ENCODE measurements at regions not wholly inside any gene's neighbourhood (a gene's known extent, or its start where the extent isn't known, plus 50 kb on each side); places are given as distances from the start of the nearest gene placed in this dataset.

DNA sequence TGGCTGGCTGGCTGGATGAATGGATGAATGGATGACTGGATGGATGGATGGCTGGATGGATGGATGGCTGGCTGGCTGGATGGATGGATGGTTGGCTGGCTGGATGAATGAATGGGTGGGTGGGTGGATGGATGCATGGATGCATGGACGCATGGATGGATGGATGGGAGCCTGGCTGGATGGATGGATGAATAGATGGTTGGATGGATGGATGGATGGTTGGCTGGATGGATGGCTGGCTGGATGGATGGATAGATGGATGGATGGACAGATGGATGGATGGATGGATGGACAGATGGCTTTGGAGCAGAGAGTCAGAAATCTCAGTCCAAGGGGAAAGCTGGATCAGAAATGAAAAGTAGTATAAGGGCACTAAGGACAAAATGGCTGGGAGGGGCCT is 106.4 kb upstream of the SERP2 start:
- DNase-seq, result no peak
- TF ChIP-seq, protein P1, sequence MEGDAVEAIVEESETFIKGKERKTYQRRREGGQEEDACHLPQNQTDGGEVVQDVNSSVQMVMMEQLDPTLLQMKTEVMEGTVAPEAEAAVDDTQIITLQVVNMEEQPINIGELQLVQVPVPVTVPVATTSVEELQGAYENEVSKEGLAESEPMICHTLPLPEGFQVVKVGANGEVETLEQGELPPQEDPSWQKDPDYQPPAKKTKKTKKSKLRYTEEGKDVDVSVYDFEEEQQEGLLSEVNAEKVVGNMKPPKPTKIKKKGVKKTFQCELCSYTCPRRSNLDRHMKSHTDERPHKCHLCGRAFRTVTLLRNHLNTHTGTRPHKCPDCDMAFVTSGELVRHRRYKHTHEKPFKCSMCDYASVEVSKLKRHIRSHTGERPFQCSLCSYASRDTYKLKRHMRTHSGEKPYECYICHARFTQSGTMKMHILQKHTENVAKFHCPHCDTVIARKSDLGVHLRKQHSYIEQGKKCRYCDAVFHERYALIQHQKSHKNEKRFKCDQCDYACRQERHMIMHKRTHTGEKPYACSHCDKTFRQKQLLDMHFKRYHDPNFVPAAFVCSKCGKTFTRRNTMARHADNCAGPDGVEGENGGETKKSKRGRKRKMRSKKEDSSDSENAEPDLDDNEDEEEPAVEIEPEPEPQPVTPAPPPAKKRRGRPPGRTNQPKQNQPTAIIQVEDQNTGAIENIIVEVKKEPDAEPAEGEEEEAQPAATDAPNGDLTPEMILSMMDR (IDR thresholded peaks at IDR 0.05), result no peak
- Histone ChIP-seq H3K27me3 (no peaks in the 10 kb centered on the region), H3K36me3 (no peaks in the 10 kb centered on the region), H3K4me1 (peaks cover 9 to 54% (median 37%) of the 10 kb centered on the region in 4 donors), H3K4me3 (no peak overlapping the region), H3K9me3 (no peaks in the 10 kb centered on the region), H3K27ac (peak overlapping the region; percentile 79 to 83)
- intact Hi-C loops (cut with DNase I; ENCODE audit: low total_unique reads), result no loop called here

DNA sequence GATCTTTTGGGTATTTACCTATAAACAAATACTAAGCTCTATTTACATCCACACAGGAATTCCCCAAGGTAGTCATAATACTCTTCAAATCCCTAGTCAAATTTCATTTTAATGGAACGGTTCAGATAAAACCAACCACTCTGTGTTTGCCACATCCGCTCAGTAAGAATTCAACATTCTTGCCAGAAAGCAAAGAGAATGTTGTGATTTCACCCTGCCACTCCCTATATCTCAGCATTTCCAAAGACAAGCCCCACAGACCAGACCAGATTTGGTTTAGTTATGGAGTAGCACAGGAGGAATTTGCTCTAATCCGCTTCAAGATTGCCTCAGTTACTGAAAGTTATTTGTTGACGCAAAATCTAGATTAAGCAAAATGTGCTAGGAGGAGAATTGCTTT is 105.6 kb upstream of the SERP2 start:
- no peak overlapping the region for H3K4me3 ChIP-seq
- no peaks in the 10 kb centered on the region for H3K36me3 ChIP-seq
- H3K9me3 ChIP-seq, result no peaks in the 10 kb centered on the region
- intact Hi-C loops (cut with DNase I; ENCODE audit: low total_unique reads), result no loop called here
- H3K27me3 ChIP-seq, result no peaks in the 10 kb centered on the region
- H3K27ac ChIP-seq, result peak overlapping the region; percentile 79 to 83
- TF ChIP-seq, protein P1 (IDR thresholded peaks at IDR 0.05), result no peak
- DNase-seq, result no peak
- peaks cover 9 to 62% (median 42%) of the 10 kb centered on the region in 4 donors for H3K4me1 ChIP-seq

DNA sequence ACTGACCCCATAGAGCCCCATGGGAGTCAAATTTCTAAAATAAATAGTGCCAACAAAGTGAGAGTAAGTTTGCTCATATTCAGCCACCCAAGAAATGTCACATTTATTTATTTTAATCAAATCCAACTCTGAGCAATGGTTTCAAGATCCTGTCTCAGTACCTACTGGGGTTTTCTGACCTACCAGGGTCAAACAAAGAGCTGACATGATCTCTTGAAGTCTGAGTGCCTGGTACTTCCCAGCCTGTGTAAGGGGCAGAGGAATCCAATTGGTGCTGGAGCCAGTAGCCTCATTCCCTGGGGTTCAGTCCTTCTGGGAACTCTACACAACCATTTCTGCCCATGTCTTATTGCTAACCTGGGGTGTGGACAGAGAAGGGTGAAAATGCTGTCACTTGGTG is 104.6 kb upstream of the SERP2 start:
- no peak for DNase-seq
- Histone ChIP-seq H3K4me3 (no peak overlapping the region), H3K27ac (peak overlapping the region; percentile 79 to 83), H3K9me3 (no peaks in the 10 kb centered on the region), H3K36me3 (no peaks in the 10 kb centered on the region), H3K4me1 (peaks cover 9 to 72% (median 52%) of the 10 kb centered on the region in 4 donors), H3K27me3 (no peaks in the 10 kb centered on the region)
- intact Hi-C loops (cut with DNase I; ENCODE audit: low total_unique reads), result no loop called here
- TF ChIP-seq, protein P1 (IDR thresholded peaks at IDR 0.05), result no peak

DNA sequence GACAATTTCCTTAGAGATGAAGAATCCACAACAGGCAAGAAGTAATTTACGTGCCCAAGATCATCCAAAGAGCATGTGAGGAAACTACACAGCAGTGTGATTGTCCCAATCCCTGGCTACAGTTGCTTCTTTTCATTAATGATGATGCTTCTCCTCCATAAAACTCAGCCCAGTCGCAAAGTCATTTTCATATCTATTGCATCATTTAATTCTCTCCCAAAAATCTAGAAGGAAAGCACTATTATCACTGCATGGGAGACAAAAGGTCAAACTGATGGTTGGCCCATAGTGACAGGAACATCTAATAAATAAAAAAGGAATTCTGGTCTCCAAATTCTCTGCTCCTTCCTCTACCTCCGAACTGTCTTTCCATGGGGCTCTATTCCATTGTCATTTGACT is 103.5 kb upstream of the SERP2 start:
- H3K27ac ChIP-seq, result peak overlapping the region; percentile 79 to 83
- DNase-seq, result no peak
- H3K9me3 ChIP-seq, result no peaks in the 10 kb centered on the region
- TF ChIP-seq, protein P1 (IDR thresholded peaks at IDR 0.05), result no peak
- no peaks in the 10 kb centered on the region for H3K36me3 ChIP-seq
- H3K27me3 ChIP-seq, result no peaks in the 10 kb centered on the region
- H3K4me3 ChIP-seq, result no peak overlapping the region
- H3K4me1 ChIP-seq, result peaks cover 9 to 81% (median 58%) of the 10 kb centered on the region in 4 donors
- intact Hi-C loops (cut with DNase I; ENCODE audit: low total_unique reads), result loop anchor here (5.0 kb wide), 1 partner anchor 43 kb away; no protein-coding TSS in a partner anchor

DNA sequence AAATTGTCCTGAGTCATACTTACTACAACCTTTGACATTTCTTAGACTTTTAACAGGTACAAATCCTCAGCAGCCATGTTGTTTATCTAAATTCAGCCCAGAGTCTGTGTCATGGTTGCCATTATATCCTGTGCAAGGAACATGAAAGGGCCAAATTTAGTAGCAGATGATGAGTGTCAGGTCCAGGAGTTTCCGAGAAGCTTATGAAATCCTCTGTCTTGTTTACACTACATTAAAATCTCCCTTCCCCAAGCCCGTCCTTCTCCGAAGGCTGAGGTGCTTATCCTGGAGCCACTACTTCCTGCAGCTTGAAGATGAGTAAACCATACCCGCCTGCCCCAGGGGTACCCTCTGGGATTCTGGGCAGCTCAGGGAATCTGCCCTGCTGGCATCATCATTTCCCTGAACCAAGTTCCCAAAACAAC is 102.6 kb upstream of the SERP2 start:
- intact Hi-C loops (cut with DNase I; ENCODE audit: low total_unique reads), result loop anchor here (5.0 kb wide), 1 partner anchor 44 kb away; no protein-coding TSS in a partner anchor
- Histone ChIP-seq H3K9me3 (no peaks in the 10 kb centered on the region), H3K4me1 (peaks cover 9 to 90% (median 59%) of the 10 kb centered on the region in 4 donors), H3K36me3 (no peaks in the 10 kb centered on the region), H3K27me3 (no peaks in the 10 kb centered on the region), H3K27ac (peak overlapping the region; percentile 79 to 83), H3K4me3 (no peak overlapping the region)
- TF ChIP-seq, protein P1 (IDR thresholded peaks at IDR 0.05), result no peak
- DNase-seq, result no peak

DNA sequence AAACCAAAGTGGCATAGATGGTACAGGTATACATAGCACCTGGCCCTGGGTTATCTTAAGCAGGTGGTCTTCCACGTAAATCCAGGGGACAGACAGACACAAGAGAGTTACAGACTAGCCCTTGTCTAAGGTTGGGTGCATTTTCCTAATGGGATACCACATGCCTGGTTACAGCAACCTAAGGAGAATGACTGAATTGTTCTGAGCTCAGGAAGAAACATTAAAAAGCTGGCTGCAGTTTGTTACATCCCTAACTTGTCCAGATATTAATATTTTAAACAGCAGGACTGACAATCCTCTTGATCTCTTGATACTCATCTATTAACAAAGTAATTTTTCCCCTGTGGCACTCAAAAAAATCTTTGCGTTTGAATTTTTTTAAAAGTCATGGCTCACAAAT is 102.2 kb upstream of the SERP2 start:
- H3K4me3 ChIP-seq, result no peak overlapping the region
- no peaks in the 10 kb centered on the region for H3K27me3 ChIP-seq
- H3K9me3 ChIP-seq, result no peaks in the 10 kb centered on the region
- DNase-seq, result no peak
- H3K36me3 ChIP-seq, result no peaks in the 10 kb centered on the region
- H3K27ac ChIP-seq, result peak overlapping the region; percentile 79 to 83
- intact Hi-C loops (cut with DNase I; ENCODE audit: low total_unique reads), result loop anchor here (5.0 kb wide), 1 partner anchor 44 kb away; no protein-coding TSS in a partner anchor
- TF ChIP-seq, protein P1 (IDR thresholded peaks at IDR 0.05), result no peak
- H3K4me1 ChIP-seq, result peaks cover 9 to 92% (median 59%) of the 10 kb centered on the region in 4 donors

Data from tibial artery (tissue), 4 donors.